Thoracic aorta (tissue), 2 donors: ENCODE measurements at regions not wholly inside any gene's neighbourhood (a gene's known extent, or its start where the extent isn't known, plus 50 kb on each side); places are given as distances from the start of the nearest gene placed in this dataset.

Experiments used
- ATAC-seq: fragments of 150-250 bp; one replicate; pipeline ENCODE4 v1.8.0; 2017; ENCODE audit warnings: low read depth; ENCODE audit not compliant: insufficient number of reproducible peaks, low FRiP score
- DNase-seq: peaks from one replicate; pipeline ENCODE4 v3.0.0-alpha.2; 2020; ENCODE audit warnings: low spot score
- H3K27ac ChIP-seq, 2 donors: fragments of 200-600 bp; sonication (generic); 1 replicate in 1 of 2; 2 replicates in 1 of 2; pipeline ENCODE4 v1.5.1; 2016; ENCODE audit warnings: mild to moderate bottlenecking in 2 of 2, moderate library complexity in 2 of 2
- H3K27me3 ChIP-seq: fragments of 200-600 bp; sonication (generic); replicated peaks from 2 replicates; pipeline ENCODE4 v1.6.0; 2016; ENCODE audit warnings: mild to moderate bottlenecking; ENCODE audit not compliant: insufficient read depth
- H3K36me3 ChIP-seq: fragments of 200-600 bp; sonication (generic); one replicate; pipeline ENCODE4 v1.5.1; 2016
- H3K4me1 ChIP-seq, 2 donors: fragments of 200-600 bp; sonication (generic); 1 replicate in 1 of 2; 2 replicates in 1 of 2; pipeline versions ENCODE4 v1.5.1 to v1.6.0; 2016; ENCODE audit warnings: low read depth in 2 of 2, mild to moderate bottlenecking in 1 of 2; ENCODE audit not compliant: control insufficient read depth in 1 of 2
- H3K4me3 ChIP-seq: fragments of 200-600 bp; sonication (generic); 2 replicates; pipeline ENCODE4 v1.5.1; 2016; ENCODE audit warnings: mild to moderate bottlenecking
- H3K9me3 ChIP-seq: fragments of 200-600 bp; sonication (generic); 2 replicates; pipeline ENCODE4 v1.5.1; 2016
- TF ChIP-seq, protein P1 (sequence below): fragments of 200-600 bp; sonication (generic); IDR thresholded peaks from one replicate; pipeline ENCODE4 v1.5.1; 2019; ENCODE audit warnings: antibody characterized with exemption

- Histone ChIP-seq H3K36me3 (no peaks in the 10 kb centered on the region), H3K27ac (no peak overlapping the region), H3K4me1 (no peaks in the 10 kb centered on the region), H3K4me3 (no peak overlapping the region), H3K27me3 (no peaks in the 10 kb centered on the region), H3K9me3 (no peaks in the 10 kb centered on the region)
- TF ChIP-seq, protein P1, sequence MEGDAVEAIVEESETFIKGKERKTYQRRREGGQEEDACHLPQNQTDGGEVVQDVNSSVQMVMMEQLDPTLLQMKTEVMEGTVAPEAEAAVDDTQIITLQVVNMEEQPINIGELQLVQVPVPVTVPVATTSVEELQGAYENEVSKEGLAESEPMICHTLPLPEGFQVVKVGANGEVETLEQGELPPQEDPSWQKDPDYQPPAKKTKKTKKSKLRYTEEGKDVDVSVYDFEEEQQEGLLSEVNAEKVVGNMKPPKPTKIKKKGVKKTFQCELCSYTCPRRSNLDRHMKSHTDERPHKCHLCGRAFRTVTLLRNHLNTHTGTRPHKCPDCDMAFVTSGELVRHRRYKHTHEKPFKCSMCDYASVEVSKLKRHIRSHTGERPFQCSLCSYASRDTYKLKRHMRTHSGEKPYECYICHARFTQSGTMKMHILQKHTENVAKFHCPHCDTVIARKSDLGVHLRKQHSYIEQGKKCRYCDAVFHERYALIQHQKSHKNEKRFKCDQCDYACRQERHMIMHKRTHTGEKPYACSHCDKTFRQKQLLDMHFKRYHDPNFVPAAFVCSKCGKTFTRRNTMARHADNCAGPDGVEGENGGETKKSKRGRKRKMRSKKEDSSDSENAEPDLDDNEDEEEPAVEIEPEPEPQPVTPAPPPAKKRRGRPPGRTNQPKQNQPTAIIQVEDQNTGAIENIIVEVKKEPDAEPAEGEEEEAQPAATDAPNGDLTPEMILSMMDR, result no peak
- no peak for ATAC-seq
- no peak for DNase-seq
These were observed 80.7 kb upstream of the SDK2 start for GRCh38 chr17:73724990-73725389.

DNA sequence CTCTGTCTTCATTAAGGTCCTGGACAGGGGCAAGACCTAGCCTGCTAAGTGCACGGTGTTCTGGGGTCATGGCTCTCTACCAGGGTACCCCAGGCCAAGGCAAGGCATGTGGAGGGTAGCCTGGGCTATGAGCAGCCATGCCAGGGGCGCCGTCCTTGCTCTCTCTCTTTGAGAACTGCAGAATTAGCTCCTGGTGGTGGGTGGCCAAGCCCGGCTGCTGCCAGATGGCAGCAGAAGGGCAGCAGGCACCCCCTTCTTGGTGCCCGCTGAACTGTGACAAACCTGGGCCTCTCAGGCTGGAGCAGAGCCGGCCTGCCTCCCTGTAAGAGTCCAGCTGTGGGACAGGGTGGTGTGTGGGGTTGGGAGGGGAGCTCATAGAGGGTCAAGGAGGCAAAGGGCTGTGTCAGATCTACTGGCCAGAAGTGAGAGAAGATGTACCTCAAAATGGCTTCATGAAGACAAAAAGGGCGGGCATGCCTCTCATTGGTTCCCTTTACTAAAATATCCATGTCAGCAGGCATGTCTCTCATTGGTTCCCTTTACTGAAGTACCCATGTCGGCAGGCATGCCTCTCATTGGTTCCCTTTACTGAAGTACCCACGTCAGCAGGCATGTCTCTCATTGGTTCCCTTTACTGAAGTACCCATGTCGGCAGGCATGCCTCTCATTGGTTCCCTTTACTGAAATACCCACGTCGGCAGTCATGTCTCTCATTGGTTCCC, 81.7 kb upstream of the SDK2 start:
- TF ChIP-seq, protein P1, result no peak
- H3K4me3 ChIP-seq, result no peak overlapping the region
- H3K27ac ChIP-seq, result no peak overlapping the region
- H3K9me3 ChIP-seq, result peaks cover 5% of the 10 kb centered on the region
- H3K4me1 ChIP-seq, result no peaks in the 10 kb centered on the region
- no peaks in the 10 kb centered on the region for H3K27me3 ChIP-seq
- H3K36me3 ChIP-seq, result no peaks in the 10 kb centered on the region
- DNase-seq, result no peak
- no peak for ATAC-seq

DNA sequence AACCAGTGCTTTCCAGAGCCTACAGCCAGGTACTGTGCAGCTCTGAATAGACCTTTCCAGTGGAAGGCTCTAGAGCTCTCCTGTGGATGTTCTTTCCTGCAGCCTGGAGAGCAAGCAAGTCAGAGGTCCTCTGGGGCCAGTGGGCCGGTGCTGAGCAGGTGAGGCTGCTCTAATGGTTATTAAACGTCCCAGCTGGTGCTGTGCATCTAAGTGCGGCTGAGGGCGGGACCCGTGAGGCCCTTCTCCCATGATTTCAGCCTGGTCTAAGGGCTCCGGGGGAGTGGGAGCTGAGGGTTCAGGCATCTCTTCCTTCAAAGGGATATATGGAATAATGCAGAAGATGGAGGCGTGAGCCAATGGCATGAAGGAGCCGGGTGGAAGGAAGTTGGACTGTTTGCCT, 83.7 kb upstream of the SDK2 start:
- Histone ChIP-seq H3K4me1 (no peaks in the 10 kb centered on the region), H3K27me3 (no peaks in the 10 kb centered on the region), H3K27ac (no peak overlapping the region), H3K9me3 (peaks cover 8% of the 10 kb centered on the region), H3K4me3 (no peak overlapping the region), H3K36me3 (no peaks in the 10 kb centered on the region)
- TF ChIP-seq, protein P1, result no peak
- ATAC-seq (no peak), DNase-seq (no peak)

DNA sequence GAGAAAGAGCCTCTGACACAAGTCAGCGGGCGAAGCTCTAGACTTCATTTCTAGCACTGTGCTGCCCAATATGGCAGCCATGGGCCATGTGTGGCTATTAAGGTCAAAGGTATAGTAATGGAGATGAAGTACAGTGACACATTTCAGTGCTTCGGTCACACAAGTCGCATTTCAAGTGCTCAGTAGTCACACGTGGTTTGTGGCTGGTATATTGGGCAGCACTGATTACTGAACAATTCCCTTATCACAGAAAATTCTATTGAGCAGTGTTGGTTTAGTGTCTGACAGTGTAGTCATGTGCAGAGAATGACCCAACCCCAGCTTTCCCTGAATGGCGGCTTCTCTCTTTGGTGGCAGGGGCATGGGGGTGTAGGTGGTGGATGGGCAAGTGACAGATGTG, 84.9 kb upstream of the SDK2 start:
- H3K4me1 ChIP-seq, result no peaks in the 10 kb centered on the region
- TF ChIP-seq, protein P1, result no peak
- no peak overlapping the region for H3K27ac ChIP-seq
- no peak for DNase-seq
- peaks cover 8% of the 10 kb centered on the region for H3K9me3 ChIP-seq
- no peak for ATAC-seq
- H3K4me3 ChIP-seq, result no peak overlapping the region
- no peaks in the 10 kb centered on the region for H3K36me3 ChIP-seq
- H3K27me3 ChIP-seq, result no peaks in the 10 kb centered on the region

GRCh38 chr17:73731733-73732132, 87.5 kb upstream of the SDK2 start:
- TF ChIP-seq, protein P1, result no peak
- Histone ChIP-seq H3K4me3 (no peak overlapping the region), H3K9me3 (peaks cover 8% of the 10 kb centered on the region), H3K27ac (no peak overlapping the region), H3K4me1 (no peaks in the 10 kb centered on the region), H3K36me3 (no peaks in the 10 kb centered on the region), H3K27me3 (no peaks in the 10 kb centered on the region)
- DNase-seq, result no peak
- ATAC-seq, result no peak
